ENCODE measurements at regions not wholly inside any gene's neighbourhood (a gene's known extent, or its start where the extent isn't known, plus 50 kb on each side); places are given as distances from the start of the nearest gene placed in this dataset.

- peak; percentile 88 for DNase-seq (ENCODE audit: low spot score)
Measured at GRCh38 chr13:112172641-112173251, 105.8 kb downstream of the SOX1 start.

GRCh38 chr13:112174476-112175110 is 107.6 kb downstream of the SOX1 start:
- no peak for DNase-seq (ENCODE audit: low spot score)

- peak; percentile 77 for DNase-seq (ENCODE audit: low spot score)
Measured at GRCh38 chr13:112175162-112176075, 108.5 kb downstream of the SOX1 start.

GRCh38 chr13:112176141-112177119 is 109.5 kb downstream of the SOX1 start:
- peak; percentile 74 for DNase-seq (ENCODE audit: low spot score)

- DNase-seq (ENCODE audit: low spot score): no peak
Measured at GRCh38 chr13:112177450-112178288, 110.7 kb downstream of the SOX1 start.

- no peak for DNase-seq (ENCODE audit: low spot score)
Measured at GRCh38 chr13:112178769-112179168, 111.8 kb downstream of the SOX1 start.

GRCh38 chr13:112179421-112179820 is 112.5 kb downstream of the SOX1 start:
- peak; percentile 84 for DNase-seq (ENCODE audit: low spot score)

- peak; percentile 20 for DNase-seq (ENCODE audit: low spot score)
Measured at GRCh38 chr13:112179995-112180394, 113.0 kb downstream of the SOX1 start.

- peak; percentile 62 for DNase-seq (ENCODE audit: low spot score)
Measured at GRCh38 chr13:112181336-112182067, 114.6 kb downstream of the SOX1 start.

GRCh38 chr13:112182251-112182650 is 115.3 kb downstream of the SOX1 start:
- peak; percentile 86 for DNase-seq (ENCODE audit: low spot score)

GRCh38 chr13:112182846-112183531 is 116.0 kb downstream of the SOX1 start:
- peak; percentile 88 for DNase-seq (ENCODE audit: low spot score)

- peak; percentile 51 for DNase-seq (ENCODE audit: low spot score)
Measured at GRCh38 chr13:112183532-112184090, 116.7 kb downstream of the SOX1 start.

GRCh38 chr13:112184261-112184660 is 117.3 kb downstream of the SOX1 start:
- peak; percentile 87 for DNase-seq (ENCODE audit: low spot score)

- DNase-seq (ENCODE audit: low spot score): peak; percentile 60
Measured at GRCh38 chr13:112184851-112185371, 118.0 kb downstream of the SOX1 start.

- DNase-seq (ENCODE audit: low spot score): peak; percentile 39
Measured at GRCh38 chr13:112185466-112185865, 118.5 kb downstream of the SOX1 start.

GRCh38 chr13:112186091-112186490 is 119.1 kb downstream of the SOX1 start:
- DNase-seq (ENCODE audit: low spot score): peak; percentile 55

- DNase-seq (ENCODE audit: low spot score): peak; percentile 73
Measured at GRCh38 chr13:112187527-112188297, 120.8 kb downstream of the SOX1 start.
